GM15510 (cell line): ENCODE measurements at regions not wholly inside any gene's neighbourhood (a gene's known extent, or its start where the extent isn't known, plus 50 kb on each side); places are given as distances from the start of the nearest gene placed in this dataset.

Experiments
- POLR2A ChIP-seq: IDR thresholded peaks from 3 replicates; pipeline ENCODE4 v1.6.1; 2011; ENCODE audit warnings: borderline replicate concordance; ENCODE audit not compliant: insufficient read length; ENCODE audit errors: extremely low read depth

- TF ChIP-seq POLR2A: no peak
Measured at GRCh38 chrX:46198858-46199257, 346.4 kb downstream of the ZNF674 start.

GRCh38 chrX:46185923-46186810 is 359.1 kb downstream of the ZNF674 start:
- TF ChIP-seq POLR2A: no peak

- TF ChIP-seq POLR2A: no peak
Measured at GRCh38 chrX:46184749-46185148, 360.5 kb downstream of the ZNF674 start.

GRCh38 chrX:46180258-46180687 is 364.9 kb downstream of the ZNF674 start:
- TF ChIP-seq POLR2A: no peak

- TF ChIP-seq POLR2A: no peak
Measured at GRCh38 chrX:46179748-46180147, 365.5 kb downstream of the ZNF674 start.

GRCh38 chrX:46178763-46179162 is 366.5 kb downstream of the ZNF674 start:
- TF ChIP-seq POLR2A: no peak

- no peak for TF ChIP-seq POLR2A
Measured at GRCh38 chrX:46173159-46173558, 372.1 kb downstream of the ZNF674 start.

- TF ChIP-seq POLR2A: no peak
Measured at GRCh38 chrX:46169808-46170207, 375.4 kb downstream of the ZNF674 start.

- TF ChIP-seq POLR2A: no peak
Measured at GRCh38 chrX:46168254-46168653, 377.0 kb downstream of the ZNF674 start.

GRCh38 chrX:46165866-46166265 is 379.4 kb downstream of the ZNF674 start:
- no peak for TF ChIP-seq POLR2A

- no peak for TF ChIP-seq POLR2A
Measured at GRCh38 chrX:46165411-46165810, 379.8 kb downstream of the ZNF674 start.

- TF ChIP-seq POLR2A: no peak
Measured at GRCh38 chrX:46152756-46153155, 392.5 kb downstream of the ZNF674 start.

GRCh38 chrX:46144566-46144965 is 400.7 kb downstream of the ZNF674 start:
- TF ChIP-seq POLR2A: no peak

GRCh38 chrX:46140272-46140671 is 404.9 kb downstream of the ZNF674 start:
- TF ChIP-seq POLR2A: no peak

- no peak for TF ChIP-seq POLR2A
Measured at GRCh38 chrX:46130247-46130646, 415.0 kb downstream of the ZNF674 start.

- TF ChIP-seq POLR2A: no peak
Measured at GRCh38 chrX:46125111-46125510, 420.1 kb downstream of the ZNF674 start.
